C4-2B (cell line): ENCODE measurements at regions not wholly inside any gene's neighbourhood (a gene's known extent, or its start where the extent isn't known, plus 50 kb on each side); places are given as distances from the start of the nearest gene placed in this dataset.

Experiments
- ZFX ChIP-seq: fragments of 450-650 bp; IDR thresholded peaks from 2 replicates; pipeline ENCODE4 v1.6.1; 2017
- TF ChIP-seq, protein P1 (sequence below): fragments of 450-650 bp; conservative IDR thresholded peaks from 2 replicates; pipeline ENCODE4 v1.5.1; 2017; ENCODE audit warnings: mild to moderate bottlenecking

DNA sequence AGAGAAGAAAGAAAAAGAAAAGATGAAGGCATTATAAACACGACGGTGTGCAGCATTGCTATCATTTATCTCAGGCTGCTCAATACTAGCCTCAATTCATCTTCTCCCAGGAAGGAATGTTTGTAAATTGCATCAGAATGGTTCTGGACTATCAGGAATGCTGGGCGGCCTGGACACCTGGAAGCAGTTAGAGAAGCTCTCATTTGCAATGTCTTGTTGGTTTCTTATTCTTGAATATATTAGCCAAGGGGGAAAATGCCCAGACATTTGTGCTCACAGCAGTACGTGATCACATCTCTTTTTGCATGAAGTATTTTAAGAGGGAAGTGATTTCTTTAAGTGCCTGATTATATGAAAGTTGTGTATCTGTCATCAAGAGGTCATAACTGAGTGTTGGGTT, 85.6 kb upstream of the IMMP2L start:
- TF ChIP-seq, protein P1, sequence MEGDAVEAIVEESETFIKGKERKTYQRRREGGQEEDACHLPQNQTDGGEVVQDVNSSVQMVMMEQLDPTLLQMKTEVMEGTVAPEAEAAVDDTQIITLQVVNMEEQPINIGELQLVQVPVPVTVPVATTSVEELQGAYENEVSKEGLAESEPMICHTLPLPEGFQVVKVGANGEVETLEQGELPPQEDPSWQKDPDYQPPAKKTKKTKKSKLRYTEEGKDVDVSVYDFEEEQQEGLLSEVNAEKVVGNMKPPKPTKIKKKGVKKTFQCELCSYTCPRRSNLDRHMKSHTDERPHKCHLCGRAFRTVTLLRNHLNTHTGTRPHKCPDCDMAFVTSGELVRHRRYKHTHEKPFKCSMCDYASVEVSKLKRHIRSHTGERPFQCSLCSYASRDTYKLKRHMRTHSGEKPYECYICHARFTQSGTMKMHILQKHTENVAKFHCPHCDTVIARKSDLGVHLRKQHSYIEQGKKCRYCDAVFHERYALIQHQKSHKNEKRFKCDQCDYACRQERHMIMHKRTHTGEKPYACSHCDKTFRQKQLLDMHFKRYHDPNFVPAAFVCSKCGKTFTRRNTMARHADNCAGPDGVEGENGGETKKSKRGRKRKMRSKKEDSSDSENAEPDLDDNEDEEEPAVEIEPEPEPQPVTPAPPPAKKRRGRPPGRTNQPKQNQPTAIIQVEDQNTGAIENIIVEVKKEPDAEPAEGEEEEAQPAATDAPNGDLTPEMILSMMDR = no peak
- TF ChIP-seq ZFX = no peak
